GM12872 (cell line): ENCODE measurements at regions not wholly inside any gene's neighbourhood (a gene's known extent, or its start where the extent isn't known, plus 50 kb on each side); places are given as distances from the start of the nearest gene placed in this dataset.

ENCODE experiments used
- CTCF ChIP-seq: IDR thresholded peaks from 3 replicates; pipeline ENCODE4 v1.5.1; 2011; ENCODE audit warnings: low read depth, mild to moderate bottlenecking, low read length, moderate library complexity; ENCODE audit not compliant: insufficient read depth

- no peak for TF ChIP-seq CTCF
Observed at GRCh38 chr1:70504176-70504820, 93.2 kb downstream of the CTH start.

GRCh38 chr1:70504821-70505193 is 93.7 kb downstream of the CTH start:
- TF ChIP-seq CTCF = no peak

- TF ChIP-seq CTCF = peak; percentile 67
Observed at GRCh38 chr1:70509996-70510876, 99.2 kb downstream of the CTH start.

- no peak for TF ChIP-seq CTCF
Observed at GRCh38 chr1:70517444-70517843, 106.4 kb downstream of the CTH start.

- TF ChIP-seq CTCF = no peak
Observed at GRCh38 chr1:70518106-70518505, 107.0 kb downstream of the CTH start.

- peak; percentile 84 for TF ChIP-seq CTCF
Observed at GRCh38 chr1:70528590-70529333, 117.7 kb downstream of the CTH start.

- no peak for TF ChIP-seq CTCF
Observed at GRCh38 chr1:70536708-70537366, 125.8 kb downstream of the CTH start.
